ENCODE measurements at regions not wholly inside any gene's neighbourhood (a gene's known extent, or its start where the extent isn't known, plus 50 kb on each side); places are given as distances from the start of the nearest gene placed in this dataset.

- Histone ChIP-seq H3K9me3 (ENCODE audit: insufficient read depth, low read length) (no peaks in the 10 kb centered on the region), H3K36me3 (ENCODE audit: insufficient read depth, insufficient read length, low read length) (no peaks in the 10 kb centered on the region), H3K4me1 (ENCODE audit: insufficient read depth, insufficient read length) (no peaks in the 10 kb centered on the region), H3K9ac (ENCODE audit: insufficient read length, low read depth) (no peak overlapping the region), H3K27me3 (ENCODE audit: insufficient read depth, insufficient read length) (no peaks in the 10 kb centered on the region), H3K4me3 (ENCODE audit: insufficient read length, low read depth) (no peak overlapping the region)
- TF ChIP-seq SUZ12 (IDR thresholded peaks at IDR 0.05; ENCODE audit: extremely low read depth, insufficient read depth, insufficient read length) (no peak), YY1 (IDR thresholded peaks at IDR 0.05; ENCODE audit: insufficient read depth, insufficient read length) (no peak), ZNF274 (IDR thresholded peaks at IDR 0.05; ENCODE audit: low read depth, low read length) (no peak)
- DNase-seq (ENCODE audit: low read depth, low spot score) = no peak
These were observed 194.0 kb upstream of the KIRREL3 start for GRCh38 chr11:127194521-127194920.

DNA sequence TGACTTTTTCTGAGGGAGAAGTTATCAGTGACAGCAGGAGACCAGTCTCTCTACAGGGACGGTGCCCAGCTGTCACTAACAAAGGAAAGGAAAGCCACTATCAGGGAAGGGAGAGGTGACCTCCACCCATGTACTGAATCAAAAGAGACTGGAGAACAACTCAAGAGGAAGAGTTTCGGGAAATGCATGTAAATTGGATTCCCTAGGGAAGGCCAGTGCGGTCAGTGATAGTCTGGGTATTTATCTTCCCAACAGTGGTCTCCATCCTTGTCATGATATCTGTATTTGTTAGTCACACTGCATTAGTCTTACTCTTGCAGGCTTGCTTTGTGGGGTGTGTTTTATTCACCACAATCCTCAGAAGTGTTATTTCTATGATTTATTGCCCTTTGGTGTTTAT, 193.4 kb upstream of the KIRREL3 start:
- H3K4me1 ChIP-seq (ENCODE audit: insufficient read depth, insufficient read length) = no peaks in the 10 kb centered on the region
- H3K4me3 ChIP-seq (ENCODE audit: insufficient read length, low read depth) = no peak overlapping the region
- H3K36me3 ChIP-seq (ENCODE audit: insufficient read depth, insufficient read length, low read length) = no peaks in the 10 kb centered on the region
- no peak overlapping the region for H3K9ac ChIP-seq (ENCODE audit: insufficient read length, low read depth)
- H3K27me3 ChIP-seq (ENCODE audit: insufficient read depth, insufficient read length) = no peaks in the 10 kb centered on the region
- H3K9me3 ChIP-seq (ENCODE audit: insufficient read depth, low read length) = no peaks in the 10 kb centered on the region
- TF ChIP-seq YY1 (IDR thresholded peaks at IDR 0.05; ENCODE audit: insufficient read depth, insufficient read length) = no peak
- no peak for TF ChIP-seq ZNF274 (IDR thresholded peaks at IDR 0.05; ENCODE audit: low read depth, low read length)
- TF ChIP-seq SUZ12 (IDR thresholded peaks at IDR 0.05; ENCODE audit: extremely low read depth, insufficient read depth, insufficient read length) = no peak
- no peak for DNase-seq (ENCODE audit: low read depth, low spot score)

GRCh38 chr11:127191689-127192088, 191.1 kb upstream of the KIRREL3 start:
- H3K9me3 ChIP-seq (ENCODE audit: insufficient read depth, low read length) = no peaks in the 10 kb centered on the region
- DNase-seq (ENCODE audit: low read depth, low spot score) = no peak
- no peaks in the 10 kb centered on the region for H3K36me3 ChIP-seq (ENCODE audit: insufficient read depth, insufficient read length, low read length)

GRCh38 chr11:127191261-127191660, 190.7 kb upstream of the KIRREL3 start:
- Histone ChIP-seq H3K9ac (ENCODE audit: insufficient read length, low read depth) (no peak overlapping the region), H3K4me1 (ENCODE audit: insufficient read depth, insufficient read length) (no peaks in the 10 kb centered on the region), H3K36me3 (ENCODE audit: insufficient read depth, insufficient read length, low read length) (no peaks in the 10 kb centered on the region), H3K9me3 (ENCODE audit: insufficient read depth, low read length) (no peaks in the 10 kb centered on the region), H3K4me3 (ENCODE audit: insufficient read length, low read depth) (no peak overlapping the region), H3K27me3 (ENCODE audit: insufficient read depth, insufficient read length) (no peaks in the 10 kb centered on the region)
- no peak for DNase-seq (ENCODE audit: low read depth, low spot score)
- TF ChIP-seq SUZ12 (IDR thresholded peaks at IDR 0.05; ENCODE audit: extremely low read depth, insufficient read depth, insufficient read length) (no peak), ZNF274 (IDR thresholded peaks at IDR 0.05; ENCODE audit: low read depth, low read length) (no peak), YY1 (IDR thresholded peaks at IDR 0.05; ENCODE audit: insufficient read depth, insufficient read length) (no peak)

More at GRCh38 chr11:127191689-127192088, 191.1 kb upstream of the KIRREL3 start:
- no peaks in the 10 kb centered on the region for H3K4me1 ChIP-seq (ENCODE audit: insufficient read depth, insufficient read length)
- no peak overlapping the region for H3K9ac ChIP-seq (ENCODE audit: insufficient read length, low read depth)
- no peak for TF ChIP-seq ZNF274 (IDR thresholded peaks at IDR 0.05; ENCODE audit: low read depth, low read length)
- TF ChIP-seq SUZ12 (IDR thresholded peaks at IDR 0.05; ENCODE audit: extremely low read depth, insufficient read depth, insufficient read length) = no peak
- no peak for TF ChIP-seq YY1 (IDR thresholded peaks at IDR 0.05; ENCODE audit: insufficient read depth, insufficient read length)
- H3K27me3 ChIP-seq (ENCODE audit: insufficient read depth, insufficient read length) = no peaks in the 10 kb centered on the region
- H3K4me3 ChIP-seq (ENCODE audit: insufficient read length, low read depth) = no peak overlapping the region

GRCh38 chr11:127182586-127183203, 182.1 kb upstream of the KIRREL3 start:
- Histone ChIP-seq H3K36me3 (ENCODE audit: insufficient read depth, insufficient read length, low read length) (no peaks in the 10 kb centered on the region), H3K27me3 (ENCODE audit: insufficient read depth, insufficient read length) (no peaks in the 10 kb centered on the region), H3K4me1 (ENCODE audit: insufficient read depth, insufficient read length) (no peaks in the 10 kb centered on the region), H3K9me3 (ENCODE audit: insufficient read depth, low read length) (no peaks in the 10 kb centered on the region), H3K9ac (ENCODE audit: insufficient read length, low read depth) (no peak overlapping the region), H3K4me3 (ENCODE audit: insufficient read length, low read depth) (no peak overlapping the region)
- DNase-seq (ENCODE audit: low read depth, low spot score) = no peak
- no peak for TF ChIP-seq YY1 (IDR thresholded peaks at IDR 0.05; ENCODE audit: insufficient read depth, insufficient read length)
- no peak for TF ChIP-seq ZNF274 (IDR thresholded peaks at IDR 0.05; ENCODE audit: low read depth, low read length)
- TF ChIP-seq SUZ12 (IDR thresholded peaks at IDR 0.05; ENCODE audit: extremely low read depth, insufficient read depth, insufficient read length) = no peak

DNA sequence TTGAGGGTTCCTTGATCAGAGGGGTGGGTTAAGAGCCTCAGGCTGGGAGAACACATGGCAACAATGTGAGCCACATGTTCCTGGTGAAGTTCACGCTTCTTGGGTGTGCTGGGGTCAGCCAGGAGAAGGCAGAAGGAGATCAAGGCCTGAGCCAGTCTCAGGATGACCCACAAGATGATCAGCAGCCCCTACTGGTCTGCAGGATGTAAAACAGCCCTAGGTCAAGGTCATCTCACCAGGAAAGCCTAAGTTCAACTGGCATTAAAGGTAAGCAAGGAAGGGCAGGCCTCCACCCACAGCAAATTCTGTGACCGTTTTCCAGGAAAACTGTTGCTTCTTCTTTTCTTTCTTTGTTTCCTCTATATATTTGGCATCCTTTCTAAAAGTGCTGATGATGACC, 156.7 kb upstream of the KIRREL3 start:
- H3K27me3 ChIP-seq (ENCODE audit: insufficient read depth, insufficient read length) = no peaks in the 10 kb centered on the region
- no peaks in the 10 kb centered on the region for H3K9me3 ChIP-seq (ENCODE audit: insufficient read depth, low read length)
- H3K4me1 ChIP-seq (ENCODE audit: insufficient read depth, insufficient read length) = no peaks in the 10 kb centered on the region
- TF ChIP-seq SUZ12 (IDR thresholded peaks at IDR 0.05; ENCODE audit: extremely low read depth, insufficient read depth, insufficient read length) (no peak), YY1 (IDR thresholded peaks at IDR 0.05; ENCODE audit: insufficient read depth, insufficient read length) (no peak), ZNF274 (IDR thresholded peaks at IDR 0.05; ENCODE audit: low read depth, low read length) (no peak)
- H3K9ac ChIP-seq (ENCODE audit: insufficient read length, low read depth) = no peak overlapping the region
- no peak overlapping the region for H3K4me3 ChIP-seq (ENCODE audit: insufficient read length, low read depth)
- H3K36me3 ChIP-seq (ENCODE audit: insufficient read depth, insufficient read length, low read length) = no peaks in the 10 kb centered on the region
- DNase-seq (ENCODE audit: low read depth, low spot score) = no peak

- Histone ChIP-seq H3K4me1 (ENCODE audit: insufficient read depth, insufficient read length) (no peaks in the 10 kb centered on the region), H3K9me3 (ENCODE audit: insufficient read depth, low read length) (no peaks in the 10 kb centered on the region), H3K36me3 (ENCODE audit: insufficient read depth, insufficient read length, low read length) (no peaks in the 10 kb centered on the region), H3K4me3 (ENCODE audit: insufficient read length, low read depth) (no peak overlapping the region), H3K27me3 (ENCODE audit: insufficient read depth, insufficient read length) (no peaks in the 10 kb centered on the region), H3K9ac (ENCODE audit: insufficient read length, low read depth) (no peak overlapping the region)
- no peak for TF ChIP-seq SUZ12 (IDR thresholded peaks at IDR 0.05; ENCODE audit: extremely low read depth, insufficient read depth, insufficient read length)
- TF ChIP-seq ZNF274 (IDR thresholded peaks at IDR 0.05; ENCODE audit: low read depth, low read length) = no peak
- TF ChIP-seq YY1 (IDR thresholded peaks at IDR 0.05; ENCODE audit: insufficient read depth, insufficient read length) = no peak
- no peak for DNase-seq (ENCODE audit: low read depth, low spot score)
These were observed 148.8 kb upstream of the KIRREL3 start for GRCh38 chr11:127149410-127149809.
